CD4-positive, alpha-beta T cell treated with Interleukin-4 for 1 hour (primary cell): ENCODE measurements at regions not wholly inside any gene's neighbourhood (a gene's known extent, or its start where the extent isn't known, plus 50 kb on each side); places are given as distances from the start of the nearest gene placed in this dataset.

Experiments used
- DNase-seq, 2 donors: peaks; one replicate each; pipeline ENCODE4 v3.0.0-alpha.2; 2020 to 2022

- no peak for DNase-seq
Measured at GRCh38 chr15:53000409-53000808, 210.3 kb upstream of the ONECUT1 start.

DNA sequence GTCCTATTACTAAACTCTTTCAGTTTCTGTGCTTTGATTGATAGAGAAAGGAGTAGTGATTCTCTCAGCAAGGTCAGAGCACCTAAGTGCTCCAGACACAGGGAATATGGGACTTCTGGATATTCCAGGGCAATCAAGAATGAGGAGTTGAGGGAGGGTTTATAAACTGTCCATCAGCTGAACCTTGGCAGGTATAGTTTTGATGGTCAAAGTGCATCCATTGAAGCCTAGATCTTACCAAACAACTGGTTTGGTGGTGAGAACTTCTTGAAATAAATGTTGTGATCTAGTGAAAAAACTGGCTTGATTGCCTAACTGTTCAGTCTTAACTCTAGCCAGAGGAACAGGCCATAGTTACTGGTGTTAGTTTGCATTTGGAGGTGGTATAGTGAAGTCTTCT, 207.0 kb upstream of the ONECUT1 start:
- DNase-seq: no peak

DNA sequence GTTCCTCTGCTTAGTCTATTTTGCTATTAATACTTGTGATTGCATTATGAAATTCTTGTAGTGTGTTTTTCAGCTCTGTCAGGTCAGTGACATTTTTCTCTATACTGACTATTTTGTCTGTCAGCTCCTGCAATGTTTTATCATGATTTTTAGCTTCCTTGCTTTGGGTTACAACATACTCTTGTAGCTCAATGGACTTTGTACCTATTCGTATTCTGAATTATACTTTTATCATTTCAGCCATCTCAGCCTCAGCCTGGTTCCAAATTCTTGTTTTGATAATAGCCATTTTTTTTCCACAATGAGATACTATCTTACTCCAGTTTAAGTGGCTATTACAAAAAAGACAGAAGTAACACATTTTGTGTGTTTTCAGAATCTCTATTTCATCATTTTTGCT, 204.2 kb upstream of the ONECUT1 start:
- no peak for DNase-seq

DNA sequence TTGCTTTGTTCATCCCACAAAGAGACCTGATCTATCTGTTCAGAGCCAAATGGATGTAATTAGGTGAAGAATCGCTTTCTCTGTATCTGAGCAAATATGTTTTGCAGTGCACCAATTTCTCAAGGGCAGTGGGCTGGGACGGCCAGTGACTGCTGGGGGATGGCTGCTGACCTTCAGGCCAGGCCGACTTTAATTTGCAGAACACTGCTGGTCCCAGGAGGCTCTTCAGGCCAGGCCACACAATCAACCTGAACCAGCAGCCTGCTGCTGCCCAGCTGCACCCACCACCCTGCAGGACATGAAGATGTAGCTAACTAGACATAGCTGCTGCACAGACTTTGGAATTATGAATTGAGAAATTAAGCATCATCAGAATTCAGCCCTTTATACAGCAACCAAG, 194.4 kb upstream of the ONECUT1 start:
- DNase-seq: no peak

DNA sequence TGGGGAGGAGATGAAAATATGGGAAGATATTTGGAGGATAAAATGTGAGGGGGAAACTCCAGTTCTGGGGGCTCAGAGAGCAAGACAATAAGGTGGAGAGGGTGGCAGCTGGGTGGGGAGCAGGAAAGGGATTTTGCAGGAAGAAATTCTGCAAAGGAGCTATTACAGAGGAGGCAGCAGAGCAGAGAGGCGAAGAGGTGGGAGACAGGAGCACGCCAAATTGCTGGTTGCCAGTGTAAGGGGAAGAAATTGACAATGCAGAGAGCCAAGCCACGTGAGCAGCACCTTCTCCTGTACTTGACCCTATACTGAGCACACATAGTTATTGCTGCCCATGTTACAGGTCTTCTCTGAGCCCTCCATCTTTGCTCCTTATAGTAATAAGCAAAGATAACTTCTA, 190.3 kb upstream of the ONECUT1 start:
- DNase-seq: no peak

DNA sequence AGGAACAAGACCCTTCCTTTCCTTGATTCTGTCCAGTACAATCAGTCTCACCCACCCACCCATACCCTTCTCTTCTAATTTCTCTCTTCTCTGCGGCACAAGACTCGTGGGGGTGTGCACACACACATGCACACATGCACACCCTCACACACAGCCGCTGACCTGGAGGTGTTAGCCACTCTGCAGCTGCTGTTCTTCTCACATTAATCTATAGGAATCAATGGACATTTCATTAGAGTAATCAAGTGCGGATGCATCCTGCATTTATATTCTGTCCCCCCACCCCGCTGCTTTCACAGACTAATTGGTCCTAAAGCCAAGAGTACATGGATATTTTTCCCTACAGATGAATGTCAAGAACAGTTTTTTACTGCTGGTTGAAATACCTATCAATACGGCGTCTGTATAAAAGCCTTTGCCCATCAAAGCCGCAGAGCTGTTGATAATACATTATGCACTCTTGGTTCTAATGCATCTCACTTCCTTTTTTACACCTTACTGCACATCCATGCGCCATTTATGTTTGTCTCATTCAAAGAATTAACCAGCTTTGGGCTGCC, 186.5 kb upstream of the ONECUT1 start:
- no peak for DNase-seq

- DNase-seq: no peak
Measured at GRCh38 chr15:52975941-52976449, 185.9 kb upstream of the ONECUT1 start.

- no peak for DNase-seq
Measured at GRCh38 chr15:52963865-52964264, 173.7 kb upstream of the ONECUT1 start.

DNA sequence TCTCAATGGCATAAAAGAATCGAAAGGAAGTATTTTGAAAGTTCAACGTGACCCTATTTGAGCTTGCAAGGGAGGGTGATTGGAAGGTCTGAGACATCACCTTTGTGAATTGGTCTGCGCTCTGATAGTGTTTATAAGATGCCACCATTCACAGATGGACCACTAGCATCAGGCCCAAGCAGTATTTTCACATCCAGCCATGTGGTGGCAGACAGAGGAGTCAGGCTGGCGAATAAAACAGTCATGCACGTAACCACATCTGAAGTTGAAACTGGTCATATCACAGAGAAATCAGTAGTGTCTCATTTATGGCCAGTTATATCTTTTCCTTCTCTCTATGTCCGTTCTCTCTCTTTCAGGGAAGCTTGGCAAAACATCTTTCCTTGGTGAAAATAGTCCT, 170.1 kb upstream of the ONECUT1 start:
- DNase-seq: no peak

- DNase-seq: no peak
Measured at GRCh38 chr15:52943746-52944145, 153.6 kb upstream of the ONECUT1 start.

- DNase-seq: no peak
Measured at GRCh38 chr15:52936489-52936888, 146.4 kb upstream of the ONECUT1 start.

DNA sequence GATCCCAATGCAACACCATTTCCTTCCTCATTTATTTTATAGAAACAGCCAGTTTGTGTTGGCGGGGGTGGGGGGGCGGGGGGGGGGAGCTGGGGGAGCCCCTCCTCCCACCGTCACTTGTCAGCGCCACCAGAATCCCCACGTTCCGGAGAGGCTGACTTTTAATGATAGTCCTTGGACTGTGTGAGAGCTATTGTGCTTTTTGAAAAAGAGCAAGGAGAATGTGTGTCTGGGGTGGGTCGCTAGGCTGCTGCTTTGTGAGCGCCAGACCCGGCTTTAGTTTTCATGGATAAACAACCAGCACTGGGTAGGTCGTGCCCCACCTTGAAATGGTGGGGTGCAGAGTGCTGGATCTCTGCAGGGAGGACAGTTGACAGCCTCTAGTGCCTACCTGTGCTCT, 135.0 kb upstream of the ONECUT1 start:
- DNase-seq: no peak

GRCh38 chr15:52924630-52925029, 134.5 kb upstream of the ONECUT1 start:
- no peak for DNase-seq

- no peak for DNase-seq
Measured at GRCh38 chr15:52923626-52924025, 133.5 kb upstream of the ONECUT1 start.

DNA sequence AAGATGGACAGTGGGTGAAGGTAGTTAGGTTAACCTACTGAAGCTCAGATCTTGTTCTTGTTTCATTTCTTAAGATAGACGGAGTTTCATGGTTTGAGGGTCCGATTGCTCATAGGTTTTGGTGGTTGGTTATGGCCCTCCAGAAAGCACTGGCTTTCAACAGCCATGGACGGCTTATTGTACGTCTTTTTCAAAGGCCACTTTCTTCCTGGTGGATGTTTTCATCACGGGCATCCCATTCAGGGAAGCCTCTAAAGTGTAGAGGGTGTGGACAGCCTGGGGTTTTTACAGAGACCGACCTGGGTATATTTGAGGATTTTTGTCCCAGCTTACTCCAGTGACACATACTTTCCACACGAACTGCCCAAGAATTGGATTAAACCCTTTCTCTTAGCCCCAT, 132.7 kb upstream of the ONECUT1 start:
- no peak for DNase-seq

DNA sequence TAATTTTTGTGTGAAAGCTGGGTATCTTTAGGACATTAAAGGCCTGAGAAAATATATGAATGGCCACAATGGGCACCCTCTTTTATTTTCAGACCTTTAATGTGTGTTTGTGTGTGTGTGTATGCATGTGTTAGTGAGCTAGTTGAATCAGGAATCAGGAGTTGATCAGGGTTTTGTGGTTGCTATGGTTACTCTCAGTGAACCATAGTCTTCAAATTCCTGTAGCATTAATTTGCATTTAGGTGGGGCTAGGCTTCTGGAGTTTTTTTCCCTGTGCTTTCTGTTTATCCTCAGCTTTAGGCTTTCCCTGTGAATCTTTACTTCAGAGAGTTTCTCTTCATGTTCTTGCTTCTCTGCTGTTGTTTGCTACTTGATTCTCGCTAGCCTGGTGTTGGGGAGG, 122.0 kb upstream of the ONECUT1 start:
- no peak for DNase-seq

DNA sequence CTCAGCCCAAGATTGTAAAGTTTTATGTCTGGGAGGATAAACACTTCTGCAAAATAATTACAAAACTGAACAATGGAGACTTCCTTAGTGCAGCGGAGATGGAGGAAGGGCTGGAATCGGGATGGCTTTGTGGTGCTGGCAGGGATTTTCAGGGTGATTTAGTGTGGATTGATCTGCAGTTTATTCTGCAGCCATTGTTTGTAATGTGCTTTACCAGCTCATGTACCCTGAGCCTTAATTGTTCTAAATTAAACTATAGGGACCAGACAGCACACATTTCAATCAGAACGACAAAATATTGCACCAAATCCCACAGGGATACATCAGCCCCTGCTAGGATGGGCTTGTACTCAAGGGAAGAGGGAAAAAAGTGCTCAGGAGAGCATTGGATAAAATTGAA, 103.2 kb upstream of the ONECUT1 start:
- DNase-seq: no peak

DNA sequence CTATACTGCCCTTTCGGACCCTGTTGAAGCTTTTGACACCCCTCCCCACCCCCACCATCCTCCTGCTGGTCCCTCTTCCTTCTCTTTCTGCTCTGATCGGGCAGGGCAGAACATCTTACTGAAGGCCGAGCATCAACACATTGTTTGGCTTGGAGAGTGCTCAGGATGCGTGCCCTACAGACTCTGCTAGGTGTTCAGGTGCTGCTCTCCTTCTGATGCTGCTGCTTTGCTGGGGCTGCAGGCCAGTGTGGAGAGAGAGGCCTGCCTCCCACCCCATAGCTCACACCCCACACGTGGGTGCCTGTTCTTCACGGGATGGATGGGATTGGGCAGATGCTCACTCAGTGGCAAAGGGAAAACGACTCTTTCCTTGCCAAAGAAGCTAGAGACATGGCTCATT, 89.8 kb upstream of the ONECUT1 start:
- DNase-seq: no peak

- no peak for DNase-seq
Measured at GRCh38 chr15:52879145-52879544, 89.0 kb upstream of the ONECUT1 start.

- DNase-seq: no peak
Measured at GRCh38 chr15:52876991-52877663, 87.0 kb upstream of the ONECUT1 start.

GRCh38 chr15:52872036-52872818, 82.1 kb upstream of the ONECUT1 start:
- DNase-seq: no peak

DNA sequence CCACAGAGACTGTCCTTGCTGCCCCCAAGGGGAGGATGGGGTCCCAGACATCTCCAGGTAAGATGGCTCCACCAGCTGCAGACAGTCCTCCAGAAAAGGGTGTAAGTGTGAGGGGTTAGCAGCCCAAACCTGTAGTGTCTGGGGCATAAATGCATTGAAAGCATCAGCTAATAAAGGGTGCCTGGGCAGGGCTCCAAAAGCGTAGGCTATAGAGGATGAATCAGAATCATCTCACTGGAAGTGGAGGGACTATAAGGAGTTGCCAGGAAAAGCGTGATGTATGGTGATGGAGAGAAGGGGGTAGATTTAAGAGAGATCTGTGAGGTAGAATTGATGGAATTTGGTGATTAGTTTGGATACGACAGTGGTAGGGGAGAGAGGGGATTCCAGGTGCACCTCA, 79.9 kb upstream of the ONECUT1 start:
- DNase-seq: no peak

GRCh38 chr15:52866698-52867097, 76.6 kb upstream of the ONECUT1 start:
- no peak for DNase-seq

- no peak for DNase-seq
Measured at GRCh38 chr15:52862677-52863076, 72.5 kb upstream of the ONECUT1 start.
